Right lung (tissue), 2 donors: ENCODE measurements at regions not wholly inside any gene's neighbourhood (a gene's known extent, or its start where the extent isn't known, plus 50 kb on each side); places are given as distances from the start of the nearest gene placed in this dataset.

Experiments used
- DNase-seq, 2 donors: peaks; one replicate each; pipeline ENCODE4 v3.0.0-alpha.2; 2013

DNA sequence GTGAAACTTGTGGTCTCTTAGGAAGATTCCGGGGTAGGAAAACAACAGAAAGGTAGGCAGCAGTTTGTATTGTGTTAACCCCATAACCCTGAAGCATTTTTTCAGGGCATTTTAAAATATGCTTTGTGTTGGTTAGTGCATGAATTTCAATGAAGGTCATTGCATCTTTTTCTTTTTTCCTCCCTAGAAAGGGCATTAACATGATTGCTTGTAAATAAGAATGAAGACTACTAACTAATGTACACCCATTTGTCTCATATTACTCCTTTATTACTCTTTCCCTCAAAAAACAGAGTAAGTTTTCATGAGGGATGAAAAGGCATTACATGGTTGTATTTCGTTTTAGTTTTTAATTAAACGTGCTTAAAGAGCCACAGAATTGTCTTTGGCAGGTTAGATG, 141.4 kb downstream of the OGFRL1 start:
- no peak for DNase-seq

DNA sequence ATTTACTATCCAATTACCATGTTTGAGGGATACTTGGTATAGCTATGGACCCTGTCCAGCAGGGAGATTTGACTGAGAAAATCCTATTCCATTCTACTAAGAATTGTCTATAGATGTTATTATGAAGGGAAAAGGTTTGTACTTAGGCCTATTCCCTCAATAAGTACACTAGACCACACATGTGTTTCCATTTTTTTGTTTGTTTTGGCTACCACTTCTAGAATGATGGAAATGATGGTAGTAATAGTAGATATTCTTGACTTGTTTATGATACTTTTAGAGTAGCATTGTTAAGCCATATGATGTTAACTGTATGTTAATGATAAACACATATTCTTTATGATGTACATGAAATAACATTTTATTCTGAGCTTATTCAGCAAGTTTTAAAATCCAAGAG, 144.8 kb downstream of the OGFRL1 start:
- DNase-seq, result no peak

DNA sequence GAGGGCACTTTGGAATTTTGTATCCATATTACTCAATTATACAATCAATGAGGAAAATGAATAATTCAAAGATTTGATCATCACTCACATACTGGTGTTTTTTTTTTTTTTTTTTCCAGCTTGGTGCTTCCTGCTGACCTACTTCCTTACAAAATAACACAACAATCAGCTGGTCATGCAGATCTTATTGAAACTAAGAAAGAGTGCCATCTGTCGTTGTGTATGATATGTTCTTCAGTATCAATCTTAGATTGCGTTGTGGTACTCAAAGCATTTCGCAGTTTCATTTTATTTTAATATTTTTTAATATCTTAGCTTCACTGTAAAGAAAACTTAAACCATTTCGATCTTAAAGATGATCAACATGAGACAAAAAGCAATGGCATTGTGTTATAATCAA, 155.6 kb downstream of the OGFRL1 start:
- no peak for DNase-seq

DNA sequence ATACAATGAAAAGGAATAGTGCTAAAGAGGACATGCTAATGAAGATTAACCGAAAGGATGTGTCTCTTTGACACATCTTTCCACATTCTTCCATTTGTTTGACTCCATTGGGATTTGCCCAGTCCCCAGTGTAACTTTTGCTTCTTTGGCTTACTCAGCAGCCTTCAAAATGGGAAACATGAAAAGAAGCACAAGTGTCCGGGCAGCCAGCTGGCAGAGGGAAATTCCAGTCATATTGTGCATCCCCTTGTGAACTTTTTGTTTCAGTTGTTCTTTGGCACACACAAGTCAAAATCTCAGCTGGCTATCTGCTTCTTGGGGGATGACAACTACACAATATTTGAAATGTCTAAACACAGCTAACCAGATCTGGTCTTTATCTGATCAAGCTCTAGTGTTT, 157.4 kb downstream of the OGFRL1 start:
- no peak for DNase-seq

DNA sequence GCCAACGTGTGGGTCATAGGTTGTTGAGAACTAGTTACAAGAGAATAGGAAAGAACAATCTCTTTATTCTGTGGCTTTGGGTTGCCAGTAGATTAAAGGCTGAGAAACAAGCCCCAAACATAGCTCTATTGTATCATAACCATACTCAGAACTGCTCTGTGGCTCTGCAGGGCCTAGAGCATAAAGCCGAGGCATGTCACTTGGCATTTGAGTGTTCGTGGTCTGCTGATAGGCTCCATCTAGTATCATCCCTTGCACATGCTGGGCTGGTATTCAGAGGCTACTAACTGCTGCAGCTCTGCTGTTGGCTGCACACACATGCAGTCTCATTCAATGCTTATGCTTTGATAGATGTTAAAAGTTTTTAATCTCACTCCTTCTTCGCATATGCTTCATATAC, 157.9 kb downstream of the OGFRL1 start:
- DNase-seq, result no peak

DNA sequence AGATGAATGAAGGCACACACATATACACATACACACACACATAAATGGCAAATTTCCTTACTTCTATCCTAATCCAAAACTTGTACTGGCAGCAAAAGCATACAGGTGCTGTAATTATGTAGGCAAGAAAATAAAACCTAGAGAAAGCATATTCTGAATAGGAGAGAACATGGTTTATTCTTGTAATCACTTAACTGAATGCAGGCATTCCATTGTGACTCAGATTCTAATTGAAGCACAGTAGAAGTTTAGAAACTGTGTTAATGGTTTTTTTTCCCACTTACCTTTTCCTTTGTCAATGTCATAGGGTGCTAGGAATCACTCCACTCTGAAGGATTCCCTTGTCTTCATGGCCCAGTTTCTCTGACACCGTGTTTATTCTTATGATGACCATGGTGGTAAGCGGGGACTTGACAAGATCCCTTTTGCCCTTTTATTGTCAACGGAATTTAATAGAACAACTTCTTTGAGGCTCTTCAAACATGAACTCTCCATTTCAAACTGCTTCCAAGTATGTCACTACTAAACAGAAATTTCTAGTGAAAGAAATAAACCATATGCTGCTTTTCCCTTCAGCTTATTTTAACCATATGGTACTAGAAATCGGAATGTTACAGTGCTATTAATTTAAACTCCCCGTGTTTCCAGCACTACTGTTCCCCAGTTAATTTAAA, 164.2 kb downstream of the OGFRL1 start:
- DNase-seq, result peak; percentile 31 to 49

DNA sequence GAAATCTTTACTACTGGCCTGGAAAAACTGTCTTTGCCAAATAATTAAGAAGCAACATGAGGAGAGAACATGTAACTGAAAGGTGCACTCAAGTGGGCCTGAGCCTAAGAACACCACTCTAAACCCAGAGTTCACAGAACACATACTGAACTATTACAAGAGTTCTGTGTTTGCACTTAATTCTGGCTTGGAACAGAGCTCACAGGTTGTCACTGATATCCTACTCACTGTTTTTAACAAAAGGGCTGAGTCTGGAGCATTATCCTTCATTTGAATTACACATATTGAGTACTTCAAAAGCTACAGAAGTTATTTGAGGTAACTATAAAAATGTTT, 164.7 kb downstream of the OGFRL1 start:
- no peak for DNase-seq

DNA sequence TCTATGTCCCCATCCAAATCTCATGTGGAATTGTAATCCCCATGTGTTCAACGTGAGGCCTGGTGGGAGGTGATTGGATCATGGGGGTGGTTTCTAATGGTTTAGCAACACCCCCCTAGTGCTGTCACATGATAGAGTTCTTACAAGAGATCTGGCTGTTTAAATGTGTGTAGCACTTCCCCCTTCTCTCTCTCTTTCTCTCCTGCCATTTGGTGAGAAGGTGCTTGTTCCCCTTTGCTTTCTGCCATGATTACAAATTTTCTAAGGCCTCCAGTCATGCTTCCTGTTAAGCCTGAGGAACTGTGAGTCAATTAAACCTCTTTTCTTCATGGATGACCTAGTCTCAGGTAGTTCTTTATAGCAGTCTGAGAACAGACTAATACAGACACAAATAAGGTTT, 165.4 kb downstream of the OGFRL1 start:
- no peak for DNase-seq

DNA sequence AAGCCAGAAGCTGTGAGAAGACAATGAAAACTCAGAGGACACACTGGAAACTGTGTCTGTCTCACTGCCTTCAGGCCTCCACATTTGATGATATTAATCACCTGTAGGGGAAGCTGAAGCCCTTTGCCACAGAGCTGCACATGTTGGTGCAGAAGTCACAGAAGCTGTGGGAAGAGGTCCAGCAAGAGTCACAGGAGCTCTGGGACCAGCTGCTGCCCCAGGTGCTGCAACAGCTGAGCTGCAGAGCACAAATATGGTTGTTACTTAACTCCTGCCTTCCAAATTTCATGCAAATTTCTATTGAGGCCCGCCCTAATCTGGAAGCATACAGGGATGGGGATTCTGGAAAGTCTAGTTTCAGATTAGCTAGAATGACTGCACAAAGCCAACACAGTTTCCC, 169.3 kb downstream of the OGFRL1 start:
- no peak for DNase-seq

DNA sequence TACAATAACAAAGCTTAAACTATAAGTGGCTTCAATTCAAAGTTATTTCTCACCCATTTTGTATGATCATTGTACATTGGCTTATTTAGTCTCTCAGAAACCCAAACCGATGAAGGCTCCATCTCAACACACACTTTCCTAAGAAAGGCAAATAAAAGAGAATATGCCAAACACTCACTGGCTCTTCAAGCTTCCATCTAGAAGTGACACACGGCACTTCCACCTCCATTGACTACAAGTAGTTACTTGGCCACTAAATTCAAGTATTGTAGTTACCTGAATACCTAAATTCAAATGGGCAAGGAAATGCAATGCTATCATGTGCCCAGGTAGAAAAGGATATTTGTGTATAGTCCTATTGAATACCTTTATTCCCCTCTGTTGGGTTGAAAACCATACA, 170.6 kb downstream of the OGFRL1 start:
- no peak for DNase-seq

DNA sequence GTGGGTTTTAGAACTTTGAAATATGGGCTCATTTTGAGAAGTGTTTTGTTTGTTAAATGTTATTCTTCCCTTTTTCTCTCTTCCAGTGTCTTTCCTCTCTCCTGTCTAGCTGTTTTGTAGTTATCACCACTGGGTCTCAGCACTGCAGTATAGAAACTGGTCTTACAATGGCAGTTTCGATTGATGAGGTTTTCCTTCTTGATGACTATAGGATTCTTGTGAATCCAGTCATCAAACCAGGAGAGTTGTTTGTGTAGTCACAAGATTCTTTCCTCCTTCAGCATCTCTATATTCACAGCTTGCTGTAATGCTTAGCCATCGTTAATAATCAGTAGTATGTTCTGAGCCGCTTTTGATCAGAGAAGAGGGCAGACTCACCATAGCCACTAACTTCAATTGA, 172.3 kb downstream of the OGFRL1 start:
- DNase-seq, result no peak

DNA sequence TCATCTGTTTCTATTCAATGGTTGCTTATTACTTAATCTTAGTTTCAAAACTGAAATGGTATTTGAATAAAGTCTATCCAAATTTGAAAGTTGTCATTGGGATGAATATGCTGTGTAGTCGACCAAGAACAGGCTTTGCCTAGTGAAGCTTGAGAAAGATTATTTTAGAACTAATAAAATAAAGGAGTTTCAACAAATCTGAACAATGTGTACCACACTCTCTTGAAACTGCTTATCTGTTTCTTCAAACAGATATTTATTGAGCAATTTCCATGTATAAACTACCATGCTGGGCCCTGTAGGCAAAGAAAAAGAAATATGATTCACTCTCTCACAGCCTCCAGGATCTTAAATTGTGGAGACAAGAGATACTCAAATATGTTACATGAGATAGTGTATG, 174.4 kb downstream of the OGFRL1 start:
- no peak for DNase-seq

DNA sequence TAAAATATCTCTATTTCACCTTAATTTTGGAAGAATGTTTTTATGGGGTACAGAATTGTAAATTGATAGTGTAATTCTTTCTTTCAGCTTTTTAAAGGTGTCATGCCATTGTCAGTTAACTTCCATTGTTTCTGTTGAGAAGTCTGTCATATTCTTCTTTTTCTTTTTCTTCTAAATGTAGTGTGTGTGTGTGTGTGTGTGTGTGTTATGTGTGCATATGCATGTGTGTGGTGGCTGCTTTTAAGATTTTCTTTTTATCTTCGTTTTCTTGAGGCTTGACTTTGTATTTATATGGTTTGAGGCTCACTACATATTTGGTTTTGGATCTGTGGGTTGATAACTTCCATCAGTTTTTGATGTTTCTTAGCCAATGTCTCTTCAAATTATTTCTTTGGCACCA, 176.5 kb downstream of the OGFRL1 start:
- DNase-seq, result no peak

DNA sequence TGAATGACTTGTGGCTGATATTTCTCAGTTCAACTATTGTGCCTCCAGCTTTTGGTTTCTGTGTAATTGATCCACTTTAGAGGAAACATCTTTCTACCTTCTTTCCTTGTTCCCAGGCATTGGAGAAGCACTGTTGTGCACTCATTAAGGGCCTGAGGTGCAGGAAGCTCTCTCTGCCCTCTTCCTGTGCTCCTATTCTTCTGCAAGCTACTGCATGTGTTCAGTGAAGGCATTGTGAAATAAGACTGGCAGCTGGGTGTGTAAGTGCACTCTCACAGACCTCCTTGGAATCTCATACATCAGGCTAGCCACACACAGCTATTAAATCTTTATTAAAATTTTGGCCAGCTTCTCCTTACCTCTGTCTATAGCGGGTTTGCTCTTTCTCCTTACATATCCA, 177.8 kb downstream of the OGFRL1 start:
- DNase-seq, result no peak

DNA sequence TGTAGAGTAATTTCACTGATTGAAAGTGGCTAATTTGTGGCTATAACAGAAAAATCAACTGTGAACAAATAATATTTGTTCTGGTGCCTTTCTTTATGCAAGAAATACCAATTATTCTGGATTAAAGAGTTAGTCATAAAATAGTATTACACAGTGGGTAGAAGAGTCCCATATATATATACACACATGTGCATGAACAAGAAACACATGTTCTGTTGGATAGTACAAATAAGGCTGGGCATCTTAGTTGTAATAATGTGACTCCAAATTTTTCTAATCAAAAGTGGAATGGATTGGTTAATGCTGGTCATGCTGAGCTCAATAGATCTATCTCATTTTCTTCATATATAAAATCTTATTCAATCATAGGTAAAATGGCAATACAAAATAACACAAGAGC, 179.4 kb downstream of the OGFRL1 start:
- DNase-seq, result no peak

DNA sequence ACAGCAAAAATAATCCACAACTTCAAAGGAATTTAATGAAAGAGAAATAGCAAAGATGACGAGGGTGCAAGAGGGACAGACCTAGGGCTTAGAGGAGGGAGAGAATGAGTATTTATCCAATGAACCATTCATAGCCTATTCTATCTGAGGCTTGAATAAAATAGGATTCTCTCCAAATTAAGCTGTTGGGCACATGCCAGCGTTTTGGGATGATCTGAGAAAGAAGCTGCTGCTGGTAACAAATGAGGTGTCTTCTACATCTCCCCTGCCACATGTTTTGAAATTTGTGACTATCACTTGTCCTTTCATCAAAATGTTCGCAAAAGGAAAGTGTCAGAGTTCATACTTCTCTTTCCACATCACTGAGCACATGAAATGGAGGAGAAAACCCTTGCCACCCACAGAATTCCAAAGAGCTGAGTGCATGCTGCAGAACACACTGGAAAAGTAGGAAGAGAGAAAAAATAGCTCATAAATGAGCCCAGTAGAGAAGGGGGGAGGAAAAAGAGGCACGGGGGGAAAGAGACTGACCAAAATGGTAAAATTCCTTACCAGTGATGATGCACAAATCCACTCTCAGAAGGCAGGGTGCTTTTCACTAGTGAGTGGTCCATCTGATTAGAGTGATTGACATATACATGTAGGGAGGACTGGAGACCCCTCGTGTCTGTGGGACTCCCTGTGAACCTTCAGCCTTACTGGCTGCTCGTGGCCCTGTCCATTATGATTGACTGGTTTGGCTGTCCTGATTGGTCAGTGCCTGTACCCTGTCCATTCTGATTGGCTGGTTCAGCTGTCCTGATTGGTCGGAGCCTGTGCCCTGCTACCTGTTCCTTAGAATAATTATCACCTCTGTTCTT, 180.5 kb downstream of the OGFRL1 start:
- peak in 1 of 2 donors; percentile 30 for DNase-seq

DNA sequence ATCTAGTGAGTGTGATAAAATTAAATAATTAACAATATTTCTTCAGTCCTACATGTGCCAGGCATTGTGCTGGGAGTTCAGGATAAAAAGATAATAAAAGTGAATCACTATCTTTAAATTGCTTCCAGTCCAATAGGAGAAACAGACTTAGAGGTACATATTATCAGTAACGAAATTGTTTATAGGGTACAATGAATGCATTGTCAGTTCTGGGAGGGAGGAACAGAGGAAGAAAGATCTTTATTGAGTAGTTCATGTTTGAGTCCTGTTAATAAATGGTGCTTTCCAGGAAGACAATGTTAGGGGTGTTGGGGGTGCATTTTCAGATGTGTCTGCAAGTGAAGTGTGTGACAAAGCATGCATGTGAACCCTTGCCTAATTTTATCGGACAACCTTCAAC, 183.1 kb downstream of the OGFRL1 start:
- no peak for DNase-seq

DNA sequence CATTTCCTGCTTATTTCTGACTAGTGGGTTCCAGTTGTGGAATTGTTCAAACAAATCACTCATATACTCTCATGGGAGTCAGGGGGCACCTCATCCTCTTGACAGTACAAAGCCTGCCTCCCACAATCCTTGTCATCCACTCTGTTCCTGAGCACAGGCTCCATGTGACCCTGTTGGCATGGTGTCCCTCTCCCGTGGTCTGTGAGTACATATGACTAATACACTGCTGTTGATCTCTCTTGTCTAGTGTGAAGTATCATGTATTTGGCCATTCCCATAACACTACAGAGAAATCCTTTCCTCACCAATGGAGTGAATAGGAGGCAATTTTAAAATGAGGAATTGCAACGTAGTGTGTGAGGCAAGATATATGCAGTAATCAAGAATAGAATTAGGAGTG, 185.3 kb downstream of the OGFRL1 start:
- DNase-seq, result no peak

DNA sequence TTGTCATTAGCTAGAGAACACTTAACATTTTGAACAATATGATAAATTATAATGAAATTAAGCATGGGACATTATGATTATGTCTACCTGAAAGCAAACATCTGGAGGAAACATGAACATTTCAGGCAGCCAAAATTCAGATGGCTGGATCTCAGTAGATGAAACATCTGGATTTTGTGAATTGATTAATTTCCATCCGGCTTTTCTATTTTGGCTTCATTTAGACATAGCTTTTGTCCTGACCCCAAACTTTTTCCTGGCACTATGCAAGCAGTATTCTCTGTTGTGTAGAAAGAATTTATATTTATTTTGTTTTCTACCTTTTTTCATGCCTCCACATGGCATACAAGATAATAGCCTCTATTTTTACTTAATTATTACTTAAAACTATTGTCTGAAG, 186.3 kb downstream of the OGFRL1 start:
- no peak for DNase-seq

DNA sequence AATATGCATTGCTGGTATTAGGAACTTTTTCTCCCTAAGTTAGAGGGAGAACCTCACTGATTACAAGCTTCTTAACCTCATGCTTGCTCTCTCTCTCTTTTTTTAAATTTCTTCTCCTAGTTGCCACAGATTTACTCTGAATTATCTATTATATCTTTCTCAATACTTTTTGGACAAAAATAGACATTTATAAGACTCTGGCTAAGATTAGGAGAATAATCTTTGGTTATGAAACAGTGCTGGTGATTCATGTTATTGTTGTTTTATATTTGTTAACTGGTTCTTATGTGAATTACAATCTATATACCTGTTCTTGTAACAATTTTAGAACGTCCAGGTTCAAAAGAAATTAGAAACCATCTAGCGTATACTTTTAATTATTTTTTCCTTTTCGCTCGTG, 187.8 kb downstream of the OGFRL1 start:
- no peak for DNase-seq

DNA sequence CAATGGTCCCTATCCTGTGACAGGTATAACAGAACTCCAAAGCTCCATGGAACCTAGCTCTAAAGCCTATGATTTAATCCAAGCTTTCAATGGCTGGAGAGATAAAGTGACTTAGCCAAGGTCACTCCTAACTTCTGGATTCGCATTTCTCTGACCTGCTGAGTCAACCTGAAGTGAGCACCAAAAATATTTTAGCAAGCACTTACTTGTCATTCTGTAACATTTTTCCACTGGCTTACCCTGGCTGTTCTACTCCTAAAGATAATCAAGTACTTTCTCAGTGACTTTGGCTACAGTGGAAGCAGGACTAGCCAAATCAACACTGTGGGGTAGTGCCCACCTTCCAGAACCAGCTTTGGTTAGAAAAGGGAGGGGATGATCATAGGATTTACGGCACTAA, 188.3 kb downstream of the OGFRL1 start:
- DNase-seq, result no peak

DNA sequence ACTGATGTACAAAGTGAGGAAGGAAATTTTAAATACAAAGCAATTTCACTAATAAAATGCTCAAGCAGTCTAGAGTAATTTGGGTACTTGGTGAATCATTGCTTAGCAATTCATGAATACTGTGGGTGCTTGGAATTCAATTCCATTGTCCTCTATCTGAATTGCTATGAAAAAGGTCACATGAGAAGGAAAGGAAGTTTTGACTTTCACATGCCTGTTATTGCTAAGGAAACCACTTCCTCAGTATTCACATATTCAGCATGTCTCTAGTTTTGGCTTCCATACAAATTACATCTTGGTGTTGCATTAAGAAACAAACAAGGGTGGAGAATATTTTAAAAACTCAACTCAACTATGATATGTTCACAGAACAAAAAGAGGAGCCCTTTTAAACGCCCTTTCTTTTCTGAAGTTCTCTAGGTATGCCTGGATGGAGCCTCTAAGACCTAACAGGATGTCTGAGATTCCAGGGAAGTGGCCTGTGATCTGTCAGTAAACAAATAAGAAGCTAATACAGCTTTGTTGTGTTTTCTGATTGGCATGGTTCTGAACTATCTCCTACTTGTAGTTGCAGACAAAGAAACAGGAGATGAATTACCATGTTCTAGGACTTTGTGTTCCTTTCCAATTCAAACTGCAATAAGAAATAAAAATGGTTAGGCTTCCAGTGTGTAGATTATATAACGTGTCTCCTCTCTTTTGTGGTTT, 190.4 kb downstream of the OGFRL1 start:
- peak; percentile 47 to 53 for DNase-seq

DNA sequence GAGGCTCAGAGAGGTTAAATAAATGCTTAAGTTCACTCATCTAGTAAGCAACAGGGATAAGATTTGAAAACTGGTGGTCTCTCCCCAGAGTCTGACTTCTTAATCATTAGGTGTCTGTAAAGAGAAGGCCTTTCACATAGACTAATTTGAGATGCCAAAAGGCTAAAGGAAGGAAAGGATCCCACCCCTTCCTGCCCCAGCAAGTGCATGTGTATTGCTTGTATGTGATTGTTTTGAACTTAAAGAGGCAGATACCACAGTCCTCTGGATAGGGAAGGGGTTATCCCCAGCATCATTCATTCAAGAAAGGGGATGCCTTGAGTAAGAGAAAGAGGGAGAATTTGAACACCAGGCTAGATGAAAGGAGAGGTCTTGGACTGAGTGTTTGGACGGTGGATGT, 192.0 kb downstream of the OGFRL1 start:
- no peak for DNase-seq
